HG03432 (cell line): ENCODE measurements at regions not wholly inside any gene's neighbourhood (a gene's known extent, or its start where the extent isn't known, plus 50 kb on each side); places are given as distances from the start of the nearest gene placed in this dataset.
"Not testable (repeated sequence)": the region's sequence is repeated elsewhere in the genome, so short reads cannot be mapped to it uniquely, and the experiment has no call there.

ENCODE experiments used
- ATAC-seq: cut with Tn5 transposase; IDR thresholded peaks from one replicate; pipeline ENCODE4 v1.9.1; 2021; ENCODE audit warnings: mild to moderate bottlenecking, moderate library complexity; ENCODE audit not compliant: unreplicated experiment

- no peak for ATAC-seq
Observed at GRCh38 chr11:97615546-97615945, 1225.7 kb downstream of the JRKL start.

- ATAC-seq, result no peak
Observed at GRCh38 chr11:97617031-97617430, 1227.2 kb downstream of the JRKL start.

- ATAC-seq, result no peak
Observed at GRCh38 chr11:97620007-97620406, 1230.2 kb downstream of the JRKL start.

GRCh38 chr11:97621282-97621681 is 1231.5 kb downstream of the JRKL start:
- ATAC-seq, result no peak

- ATAC-seq, result no peak
Observed at GRCh38 chr11:97622795-97623194, 1233.0 kb downstream of the JRKL start.

- ATAC-seq, result not testable (repeated sequence)
Observed at GRCh38 chr11:97636741-97637140, 1246.9 kb downstream of the JRKL start.

GRCh38 chr11:97637701-97638100 is 1247.9 kb downstream of the JRKL start:
- ATAC-seq, result no peak

- ATAC-seq, result no peak
Observed at GRCh38 chr11:97638641-97639224, 1248.9 kb downstream of the JRKL start.

GRCh38 chr11:97641988-97642387 is 1252.2 kb downstream of the JRKL start:
- no peak for ATAC-seq

- ATAC-seq, result no peak
Observed at GRCh38 chr11:97645736-97646135, 1255.9 kb downstream of the JRKL start.

GRCh38 chr11:97656356-97656755 is 1266.5 kb downstream of the JRKL start:
- ATAC-seq, result no peak

- no peak for ATAC-seq
Observed at GRCh38 chr11:97657852-97658251, 1268.0 kb downstream of the JRKL start.

GRCh38 chr11:97667057-97667456 is 1277.2 kb downstream of the JRKL start:
- no peak for ATAC-seq

GRCh38 chr11:97683733-97684132 is 1293.9 kb downstream of the JRKL start:
- ATAC-seq, result peak; percentile 88

GRCh38 chr11:97684486-97685439 is 1295.0 kb downstream of the JRKL start:
- no peak for ATAC-seq

- ATAC-seq, result no peak
Observed at GRCh38 chr11:97685695-97686094, 1295.9 kb downstream of the JRKL start.

- ATAC-seq, result no peak
Observed at GRCh38 chr11:97687111-97687510, 1297.3 kb downstream of the JRKL start.

GRCh38 chr11:97691061-97691460 is 1301.2 kb downstream of the JRKL start:
- ATAC-seq, result no peak

- no peak for ATAC-seq
Observed at GRCh38 chr11:97702951-97703350, 1313.1 kb downstream of the JRKL start.

- no peak for ATAC-seq
Observed at GRCh38 chr11:97703851-97704250, 1314.0 kb downstream of the JRKL start.

GRCh38 chr11:97705441-97705840 is 1315.3 kb upstream of the CNTN5 start:
- not testable (repeated sequence) for ATAC-seq

GRCh38 chr11:97717922-97718321 is 1302.8 kb upstream of the CNTN5 start:
- ATAC-seq, result no peak
